LNCAP (cell line): ENCODE measurements at regions not wholly inside any gene's neighbourhood (a gene's known extent, or its start where the extent isn't known, plus 50 kb on each side); places are given as distances from the start of the nearest gene placed in this dataset.

Experiments
- CTCF ChIP-seq: fragments of 450-650 bp; IDR thresholded peaks from 2 replicates; pipeline ENCODE4 v1.5.1; 2017; ENCODE audit warnings: mild to moderate bottlenecking

GRCh38 chr3:139222100-139222657 is 121.6 kb upstream of the MRPS22 start:
- TF ChIP-seq CTCF, result no peak

- TF ChIP-seq CTCF, result no peak
Measured at GRCh38 chr3:139225548-139225947, 118.3 kb upstream of the MRPS22 start.

- no peak for TF ChIP-seq CTCF
Measured at GRCh38 chr3:139226731-139227130, 117.1 kb upstream of the MRPS22 start.

- no peak for TF ChIP-seq CTCF
Measured at GRCh38 chr3:139227165-139227564, 116.7 kb upstream of the MRPS22 start.

GRCh38 chr3:139227827-139228226 is 116.0 kb upstream of the MRPS22 start:
- TF ChIP-seq CTCF, result no peak

GRCh38 chr3:139230391-139230790 is 113.4 kb upstream of the MRPS22 start:
- no peak for TF ChIP-seq CTCF

GRCh38 chr3:139231555-139232281 is 112.1 kb upstream of the MRPS22 start:
- no peak for TF ChIP-seq CTCF

- TF ChIP-seq CTCF, result no peak
Measured at GRCh38 chr3:139234491-139234890, 109.3 kb upstream of the MRPS22 start.
